Sigmoid colon (tissue), 4 donors: ENCODE measurements at regions not wholly inside any gene's neighbourhood (a gene's known extent, or its start where the extent isn't known, plus 50 kb on each side); places are given as distances from the start of the nearest gene placed in this dataset.

Experiments used
- CTCF ChIP-seq, 4 experiments: fragments of 450-650 bp in 3 of 4; fragments of 200-600 bp in 1 of 4; IDR thresholded peaks; one replicate each; pipeline ENCODE4 v1.5.1; 2016 to 2019; ENCODE audit warnings: antibody characterized with exemption in 4 of 4, mild to moderate bottlenecking in 3 of 4, moderate library complexity in 2 of 4
- POLR2A ChIP-seq, 2 donors: fragments of 450-650 bp; IDR thresholded peaks; one replicate each; pipeline ENCODE4 v1.6.1; 2016; ENCODE audit warnings: antibody characterized with exemption in 2 of 2, mild to moderate bottlenecking in 2 of 2, moderate library complexity in 2 of 2
- POLR2AphosphoS5 ChIP-seq, 4 donors: sonication (generic); formaldehyde crosslinking; IDR thresholded peaks; one replicate each; pipeline ENCODE4 v1.6.1; 2017; ENCODE audit warnings: antibody characterized with exemption in 4 of 4

GRCh38 chr13:61612192-61612591 lies 196.5 kb upstream of the PCDH20 start:
- no peak for TF ChIP-seq CTCF (IDR thresholded peaks at IDR 0.05)
- TF ChIP-seq POLR2AphosphoS5 (IDR thresholded peaks at IDR 0.05) = no peak
- no peak for TF ChIP-seq POLR2A (IDR thresholded peaks at IDR 0.05)
